NCI-H526 (cell line): ENCODE measurements at regions not wholly inside any gene's neighbourhood (a gene's known extent, or its start where the extent isn't known, plus 50 kb on each side); places are given as distances from the start of the nearest gene placed in this dataset.

Source experiments
- DNase-seq, 2 experiments: peaks; one replicate each; lab custom pipeline; 2025; lab: John Stamatoyannopoulos, UW

GRCh38 chr22:47580121-47580520 lies 817.7 kb downstream of the TBC1D22A start:
- no peak for DNase-seq

- no peak for DNase-seq
Observed at GRCh38 chr22:47576908-47577307, 814.5 kb downstream of the TBC1D22A start.

GRCh38 chr22:47575291-47575690 lies 812.8 kb downstream of the TBC1D22A start:
- DNase-seq, result no peak

- no peak for DNase-seq
Observed at GRCh38 chr22:47574556-47574955, 812.1 kb downstream of the TBC1D22A start.

- DNase-seq, result no peak
Observed at GRCh38 chr22:47573141-47573540, 810.7 kb downstream of the TBC1D22A start.

- no peak for DNase-seq
Observed at GRCh38 chr22:47572443-47572842, 810.0 kb downstream of the TBC1D22A start.

- no peak for DNase-seq
Observed at GRCh38 chr22:47571616-47572015, 809.2 kb downstream of the TBC1D22A start.

GRCh38 chr22:47570851-47571250 lies 808.4 kb downstream of the TBC1D22A start:
- DNase-seq, result no peak

GRCh38 chr22:47570300-47570685 lies 807.8 kb downstream of the TBC1D22A start:
- DNase-seq, result no peak

GRCh38 chr22:47569389-47570299 lies 807.2 kb downstream of the TBC1D22A start:
- DNase-seq, result no peak

GRCh38 chr22:47568700-47569099 lies 806.2 kb downstream of the TBC1D22A start:
- no peak for DNase-seq

- no peak for DNase-seq
Observed at GRCh38 chr22:47567126-47568090, 805.0 kb downstream of the TBC1D22A start.

GRCh38 chr22:47566491-47566890 lies 804.0 kb downstream of the TBC1D22A start:
- DNase-seq, result no peak

GRCh38 chr22:47565607-47566006 lies 803.2 kb downstream of the TBC1D22A start:
- DNase-seq, result no peak

- DNase-seq, result no peak
Observed at GRCh38 chr22:47564651-47565434, 802.4 kb downstream of the TBC1D22A start.

- no peak for DNase-seq
Observed at GRCh38 chr22:47564158-47564450, 801.7 kb downstream of the TBC1D22A start.

GRCh38 chr22:47563406-47564157 lies 801.1 kb downstream of the TBC1D22A start:
- no peak for DNase-seq

GRCh38 chr22:47561766-47562165 lies 799.3 kb downstream of the TBC1D22A start:
- DNase-seq, result no peak

- no peak for DNase-seq
Observed at GRCh38 chr22:47561115-47561675, 798.7 kb downstream of the TBC1D22A start.

- no peak for DNase-seq
Observed at GRCh38 chr22:47558828-47559700, 796.6 kb downstream of the TBC1D22A start.
